Brain microvascular endothelial cell (primary cell): ENCODE measurements at regions not wholly inside any gene's neighbourhood (a gene's known extent, or its start where the extent isn't known, plus 50 kb on each side); places are given as distances from the start of the nearest gene placed in this dataset.
A peak's percentile ranks its signal among the peaks of the same experiment; 100 is the strongest.

ENCODE experiments used
- DNase-seq: peaks from one replicate; pipeline ENCODE4 v3.0.0-alpha.2; 2020
- H3K27ac ChIP-seq: fragments of 250-450 bp; sonication (Bioruptor Pico); 2 replicates; pipeline ENCODE4 v1.5.1; 2020; ENCODE audit warnings: mild to moderate bottlenecking, moderate library complexity
- H3K27me3 ChIP-seq: fragments of 250-450 bp; sonication (Bioruptor Pico); replicated peaks from 2 replicates; pipeline ENCODE4 v1.5.1; 2020; ENCODE audit warnings: mild to moderate bottlenecking
- H3K36me3 ChIP-seq: fragments of 250-450 bp; sonication (Bioruptor Pico); replicated peaks from 2 replicates; pipeline ENCODE4 v1.5.1; 2020; ENCODE audit warnings: mild to moderate bottlenecking
- H3K4me3 ChIP-seq: 2 replicates; pipeline ENCODE4 v1.5.1; 2011; ENCODE audit warnings: low read depth, mild to moderate bottlenecking, control low read depth, low read length, moderate library complexity
- in situ Hi-C: cut with HindIII; loops from 2 replicates; pipeline ENCODE4 v1.10.0; 2017; ENCODE audit warnings: low sequenced_read_pairs, low pct_ligation_motif_present
- TF ChIP-seq, protein P1 (sequence below): IDR thresholded peaks from 2 replicates; pipeline ENCODE4 v1.5.1; 2011; ENCODE audit warnings: low read depth, mild to moderate bottlenecking, moderate library complexity, low read length, control low read depth, inconsistent platforms; ENCODE audit errors: missing control alignments

GRCh38 chr2:234405462-234405861 is 91.4 kb downstream of the ARL4C start:
- H3K36me3 ChIP-seq = no peaks in the 10 kb centered on the region
- DNase-seq = no peak
- no peak overlapping the region for H3K27ac ChIP-seq
- TF ChIP-seq, protein P1, sequence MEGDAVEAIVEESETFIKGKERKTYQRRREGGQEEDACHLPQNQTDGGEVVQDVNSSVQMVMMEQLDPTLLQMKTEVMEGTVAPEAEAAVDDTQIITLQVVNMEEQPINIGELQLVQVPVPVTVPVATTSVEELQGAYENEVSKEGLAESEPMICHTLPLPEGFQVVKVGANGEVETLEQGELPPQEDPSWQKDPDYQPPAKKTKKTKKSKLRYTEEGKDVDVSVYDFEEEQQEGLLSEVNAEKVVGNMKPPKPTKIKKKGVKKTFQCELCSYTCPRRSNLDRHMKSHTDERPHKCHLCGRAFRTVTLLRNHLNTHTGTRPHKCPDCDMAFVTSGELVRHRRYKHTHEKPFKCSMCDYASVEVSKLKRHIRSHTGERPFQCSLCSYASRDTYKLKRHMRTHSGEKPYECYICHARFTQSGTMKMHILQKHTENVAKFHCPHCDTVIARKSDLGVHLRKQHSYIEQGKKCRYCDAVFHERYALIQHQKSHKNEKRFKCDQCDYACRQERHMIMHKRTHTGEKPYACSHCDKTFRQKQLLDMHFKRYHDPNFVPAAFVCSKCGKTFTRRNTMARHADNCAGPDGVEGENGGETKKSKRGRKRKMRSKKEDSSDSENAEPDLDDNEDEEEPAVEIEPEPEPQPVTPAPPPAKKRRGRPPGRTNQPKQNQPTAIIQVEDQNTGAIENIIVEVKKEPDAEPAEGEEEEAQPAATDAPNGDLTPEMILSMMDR = no peak
- in situ Hi-C loops = no loop called here
- no peak overlapping the region for H3K4me3 ChIP-seq
- no peaks in the 10 kb centered on the region for H3K27me3 ChIP-seq

GRCh38 chr2:234404957-234405356 is 91.9 kb downstream of the ARL4C start:
- in situ Hi-C loops = no loop called here
- Histone ChIP-seq H3K4me3 (no peak overlapping the region), H3K27ac (no peak overlapping the region), H3K36me3 (no peaks in the 10 kb centered on the region), H3K27me3 (no peaks in the 10 kb centered on the region)
- no peak for DNase-seq
- TF ChIP-seq, protein P1 = no peak

- TF ChIP-seq, protein P1 = no peak
- Histone ChIP-seq H3K27ac (no peak overlapping the region), H3K36me3 (no peaks in the 10 kb centered on the region), H3K4me3 (no peak overlapping the region), H3K27me3 (no peaks in the 10 kb centered on the region)
- no peak for DNase-seq
- in situ Hi-C loops = no loop called here
Observed at GRCh38 chr2:234403751-234404150, 93.1 kb downstream of the ARL4C start.

- H3K4me3 ChIP-seq = no peak overlapping the region
- DNase-seq = peak; percentile 16
- in situ Hi-C loops = no loop called here
Observed at GRCh38 chr2:234403074-234403473, 93.8 kb downstream of the ARL4C start.

GRCh38 chr2:234401426-234401825 is 95.5 kb downstream of the ARL4C start:
- in situ Hi-C loops = no loop called here
- TF ChIP-seq, protein P1 = no peak
- no peak overlapping the region for H3K27ac ChIP-seq
- H3K4me3 ChIP-seq = no peak overlapping the region
- H3K36me3 ChIP-seq = no peaks in the 10 kb centered on the region
- H3K27me3 ChIP-seq = no peaks in the 10 kb centered on the region
- DNase-seq = no peak

More at GRCh38 chr2:234403074-234403473, 93.8 kb downstream of the ARL4C start:
- Histone ChIP-seq H3K27ac (no peak overlapping the region), H3K27me3 (no peaks in the 10 kb centered on the region), H3K36me3 (no peaks in the 10 kb centered on the region)
- TF ChIP-seq, protein P1 = no peak

DNA sequence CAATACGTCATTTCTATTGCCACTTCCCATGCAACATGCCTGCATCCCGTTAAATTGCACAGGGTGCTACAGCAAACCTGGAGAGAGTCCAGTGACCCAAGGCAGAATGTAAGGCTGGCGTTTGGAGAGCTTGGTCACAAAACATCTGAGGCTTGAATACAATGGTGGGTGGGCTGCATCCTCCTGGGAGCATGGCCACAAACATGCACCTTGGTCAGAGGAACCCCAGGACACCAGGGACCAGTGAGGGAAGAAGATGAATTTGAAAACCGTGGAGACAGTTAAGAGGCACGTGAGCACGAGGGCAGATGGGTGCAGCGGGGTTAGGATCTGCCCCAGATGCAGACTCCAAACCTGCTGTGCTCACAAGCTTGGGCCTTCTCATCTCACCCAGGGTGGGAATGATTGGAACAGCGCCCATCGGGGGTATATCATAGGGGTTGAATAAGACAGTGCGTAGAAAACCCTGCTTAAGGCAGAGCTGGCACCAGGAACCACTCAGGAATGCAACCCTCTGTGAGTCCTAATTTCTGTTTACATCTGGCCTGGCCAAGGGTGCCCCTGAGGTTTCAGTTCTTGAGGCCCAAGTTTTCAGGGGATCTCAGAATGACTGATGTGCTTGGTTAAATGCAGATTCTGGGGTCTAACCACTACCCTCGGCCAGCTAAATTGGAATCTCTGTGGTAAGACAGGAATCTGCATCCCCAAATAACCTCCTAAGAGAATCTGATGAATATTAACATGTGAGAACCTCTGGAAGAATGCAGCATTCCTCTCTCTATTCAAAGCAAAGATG is 97.2 kb downstream of the ARL4C start:
- in situ Hi-C loops = no loop called here
- DNase-seq = no peak
- TF ChIP-seq, protein P1 = no peak
- Histone ChIP-seq H3K27ac (no peak overlapping the region), H3K27me3 (no peaks in the 10 kb centered on the region), H3K4me3 (no peak overlapping the region), H3K36me3 (no peaks in the 10 kb centered on the region)
